PC-3 (cell line): ENCODE measurements at regions not wholly inside any gene's neighbourhood (a gene's known extent, or its start where the extent isn't known, plus 50 kb on each side); places are given as distances from the start of the nearest gene placed in this dataset.

ENCODE experiments used
- EZH2 ChIP-seq: fragments of 300-600 bp; sonication (generic); IDR thresholded peaks from one replicate; pipeline ENCODE4 v1.6.1; 2017; ENCODE audit warnings: antibody characterized with exemption, mild to moderate bottlenecking, low read length; ENCODE audit not compliant: unreplicated experiment
- EZH2phosphoT487 ChIP-seq: fragments of 300-600 bp; sonication (generic); IDR thresholded peaks from 2 replicates; pipeline ENCODE4 v1.6.1; 2018; ENCODE audit warnings: mild to moderate bottlenecking, antibody characterized with exemption, low read length, borderline replicate concordance
- TF ChIP-seq, protein P1 (sequence below): fragments of 300-600 bp; sonication (generic); conservative IDR thresholded peaks from 2 replicates; pipeline ENCODE4 v1.5.1; 2017; ENCODE audit warnings: antibody characterized with exemption, low read depth, mild to moderate bottlenecking, low read length

DNA sequence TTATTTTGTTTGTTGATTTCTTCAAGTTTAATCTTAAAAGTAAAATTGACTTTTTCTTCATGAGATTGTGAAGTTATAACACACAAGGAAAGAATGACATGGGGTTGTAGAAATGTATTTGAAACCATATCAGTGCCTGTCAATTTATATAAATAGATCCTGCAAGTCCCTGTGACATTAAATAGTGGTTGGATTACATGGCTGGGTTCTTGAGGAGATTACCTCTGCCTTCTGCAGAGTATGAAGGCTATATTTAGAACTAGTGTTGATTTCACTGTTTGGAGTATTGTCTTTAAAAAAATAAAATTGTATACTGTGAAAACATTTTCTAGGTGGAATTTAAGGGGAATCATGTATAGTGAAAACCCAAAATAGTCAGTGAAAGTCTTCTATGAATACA lies 385.8 kb upstream of the SMIM30 start:
- TF ChIP-seq, protein P1, sequence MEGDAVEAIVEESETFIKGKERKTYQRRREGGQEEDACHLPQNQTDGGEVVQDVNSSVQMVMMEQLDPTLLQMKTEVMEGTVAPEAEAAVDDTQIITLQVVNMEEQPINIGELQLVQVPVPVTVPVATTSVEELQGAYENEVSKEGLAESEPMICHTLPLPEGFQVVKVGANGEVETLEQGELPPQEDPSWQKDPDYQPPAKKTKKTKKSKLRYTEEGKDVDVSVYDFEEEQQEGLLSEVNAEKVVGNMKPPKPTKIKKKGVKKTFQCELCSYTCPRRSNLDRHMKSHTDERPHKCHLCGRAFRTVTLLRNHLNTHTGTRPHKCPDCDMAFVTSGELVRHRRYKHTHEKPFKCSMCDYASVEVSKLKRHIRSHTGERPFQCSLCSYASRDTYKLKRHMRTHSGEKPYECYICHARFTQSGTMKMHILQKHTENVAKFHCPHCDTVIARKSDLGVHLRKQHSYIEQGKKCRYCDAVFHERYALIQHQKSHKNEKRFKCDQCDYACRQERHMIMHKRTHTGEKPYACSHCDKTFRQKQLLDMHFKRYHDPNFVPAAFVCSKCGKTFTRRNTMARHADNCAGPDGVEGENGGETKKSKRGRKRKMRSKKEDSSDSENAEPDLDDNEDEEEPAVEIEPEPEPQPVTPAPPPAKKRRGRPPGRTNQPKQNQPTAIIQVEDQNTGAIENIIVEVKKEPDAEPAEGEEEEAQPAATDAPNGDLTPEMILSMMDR = no peak
- TF ChIP-seq EZH2phosphoT487 (no peak), EZH2 (no peak)
